ENCODE measurements at regions not wholly inside any gene's neighbourhood (a gene's known extent, or its start where the extent isn't known, plus 50 kb on each side); places are given as distances from the start of the nearest gene placed in this dataset.
"Not testable (repeated sequence)": the region's sequence is repeated elsewhere in the genome, so short reads cannot be mapped to it uniquely, and the experiment has no call there.

DNA sequence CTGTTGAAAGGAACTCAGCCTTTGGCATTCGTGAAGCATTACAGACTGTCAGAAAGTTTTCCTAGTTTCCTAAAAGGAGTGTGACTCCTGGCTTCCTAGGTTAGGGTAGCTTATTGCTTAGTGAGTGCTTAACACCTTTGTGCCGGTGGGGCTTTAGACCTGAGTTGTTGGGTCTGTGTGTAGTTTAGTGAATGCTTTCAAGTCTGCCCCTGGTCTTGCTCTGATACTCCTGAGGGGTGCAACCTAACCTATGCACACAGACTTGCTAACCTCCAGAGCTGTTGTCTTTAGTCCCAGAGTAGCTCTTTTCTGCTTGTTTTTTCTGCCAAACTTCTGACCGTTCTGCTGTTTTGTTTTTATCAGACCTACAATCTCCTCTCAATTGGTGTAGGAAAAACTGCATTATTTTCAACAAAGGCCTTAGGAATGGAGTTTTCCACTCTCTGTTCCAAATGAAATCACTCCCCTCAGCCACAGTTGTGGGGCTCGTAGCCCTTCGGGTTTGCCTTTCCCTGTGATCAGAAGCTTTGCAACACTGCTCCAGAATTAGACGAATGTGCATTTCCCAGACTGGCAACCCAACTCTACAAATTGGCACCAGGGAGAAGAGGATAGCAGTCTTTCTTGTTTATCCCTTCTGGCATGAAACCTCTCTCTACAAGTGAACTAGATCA, 1399.1 kb upstream of the PCDH7 start:
- Histone ChIP-seq H3K9ac (ENCODE audit: low read depth in 1 of 2, low read length in 2 of 2) (no peak overlapping the region), H3K27me3 (ENCODE audit: control insufficient read depth in 2 of 2, insufficient read depth in 2 of 2, low read length in 2 of 2) (no peaks in the 10 kb centered on the region), H3K36me3 (ENCODE audit: control insufficient read depth in 2 of 2, insufficient read depth in 2 of 2, low read length in 2 of 2) (no peaks in the 10 kb centered on the region), H3K9me3 (ENCODE audit: control insufficient read depth in 2 of 2, low read length in 2 of 2) (no peaks in the 10 kb centered on the region), H3K4me1 (ENCODE audit: control insufficient read depth in 2 of 2, insufficient read depth in 2 of 2, low read length in 2 of 2) (no peaks in the 10 kb centered on the region), H3K4me3 (ENCODE audit: low read length in 2 of 2) (no peak overlapping the region), H3K27ac (ENCODE audit: low read depth in 2 of 2, low read length in 2 of 2) (no peak overlapping the region)

DNA sequence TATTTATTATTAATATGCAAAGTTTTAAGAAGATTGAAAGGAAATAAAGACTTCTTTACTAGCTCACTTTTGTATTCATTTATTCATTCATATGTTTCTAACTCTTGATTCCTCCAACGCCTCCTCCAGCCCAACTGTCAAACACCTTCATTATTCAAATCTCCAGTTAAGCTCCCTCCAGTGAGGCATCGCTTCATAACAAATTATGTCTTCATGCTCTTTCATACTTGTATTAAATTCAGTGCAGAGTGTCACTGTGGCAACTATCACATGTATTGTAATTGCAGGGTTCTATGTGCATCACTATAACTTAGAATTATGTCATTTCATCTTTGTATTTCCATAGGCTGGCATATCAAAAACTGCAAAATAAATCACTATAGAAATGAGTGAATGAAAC, 1394.2 kb upstream of the PCDH7 start:
- Histone ChIP-seq H3K4me3 (ENCODE audit: low read length in 2 of 2) (no peak overlapping the region), H3K27me3 (ENCODE audit: control insufficient read depth in 2 of 2, insufficient read depth in 2 of 2, low read length in 2 of 2) (no peaks in the 10 kb centered on the region), H3K36me3 (ENCODE audit: control insufficient read depth in 2 of 2, insufficient read depth in 2 of 2, low read length in 2 of 2) (no peaks in the 10 kb centered on the region), H3K4me1 (ENCODE audit: control insufficient read depth in 2 of 2, insufficient read depth in 2 of 2, low read length in 2 of 2) (no peaks in the 10 kb centered on the region), H3K9ac (ENCODE audit: low read depth in 1 of 2, low read length in 2 of 2) (no peak overlapping the region), H3K27ac (ENCODE audit: low read depth in 2 of 2, low read length in 2 of 2) (no peak overlapping the region), H3K9me3 (ENCODE audit: control insufficient read depth in 2 of 2, low read length in 2 of 2) (peaks cover 0 to 2% of the 10 kb centered on the region in 2 donors)

DNA sequence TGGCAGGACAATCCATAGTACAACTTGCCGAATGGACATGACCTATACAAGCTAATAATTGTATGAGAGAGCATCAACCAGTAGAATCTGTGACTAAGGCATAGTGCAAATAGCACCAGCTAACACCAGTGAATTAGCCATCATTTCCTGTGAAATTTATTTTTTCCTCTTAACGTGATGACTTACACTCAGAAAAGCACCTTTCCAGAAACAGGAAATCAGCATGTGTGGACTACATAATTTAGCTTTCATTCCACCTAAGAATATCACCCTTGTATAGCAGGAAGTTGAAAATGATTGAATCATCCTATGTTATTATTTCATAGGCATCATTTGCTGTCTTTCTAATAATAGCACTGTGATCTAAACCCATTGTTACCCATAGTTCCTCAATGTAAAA, 1393.4 kb upstream of the PCDH7 start:
- no peaks in the 10 kb centered on the region for H3K36me3 ChIP-seq (ENCODE audit: control insufficient read depth in 2 of 2, insufficient read depth in 2 of 2, low read length in 2 of 2)
- peaks cover 0 to 2% of the 10 kb centered on the region in 2 donors for H3K9me3 ChIP-seq (ENCODE audit: control insufficient read depth in 2 of 2, low read length in 2 of 2)
- no peak overlapping the region for H3K9ac ChIP-seq (ENCODE audit: low read depth in 1 of 2, low read length in 2 of 2)
- H3K27me3 ChIP-seq (ENCODE audit: control insufficient read depth in 2 of 2, insufficient read depth in 2 of 2, low read length in 2 of 2): no peaks in the 10 kb centered on the region
- H3K27ac ChIP-seq (ENCODE audit: low read depth in 2 of 2, low read length in 2 of 2): no peak overlapping the region
- no peaks in the 10 kb centered on the region for H3K4me1 ChIP-seq (ENCODE audit: control insufficient read depth in 2 of 2, insufficient read depth in 2 of 2, low read length in 2 of 2)
- H3K4me3 ChIP-seq (ENCODE audit: low read length in 2 of 2): no peak overlapping the region

DNA sequence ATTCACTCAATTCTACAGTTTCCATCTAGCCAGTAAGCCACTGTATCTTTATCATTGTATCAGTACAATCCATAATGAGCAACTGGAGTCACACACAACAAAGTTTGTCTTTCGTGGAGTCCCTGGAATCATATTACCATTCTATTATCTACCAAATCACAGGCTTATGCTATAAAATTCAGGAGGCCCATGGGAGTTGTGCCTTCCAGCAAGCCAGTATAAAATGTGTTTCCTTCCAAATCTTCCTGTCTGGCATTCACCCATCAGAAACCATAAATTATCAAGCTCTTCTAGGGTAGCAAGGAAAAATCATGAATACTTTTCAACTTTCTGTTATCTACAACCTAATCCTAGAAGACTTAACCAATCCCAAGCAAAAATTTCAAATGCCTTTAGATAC, 1383.3 kb upstream of the PCDH7 start:
- no peaks in the 10 kb centered on the region for H3K27me3 ChIP-seq (ENCODE audit: control insufficient read depth in 2 of 2, insufficient read depth in 2 of 2, low read length in 2 of 2)

DNA sequence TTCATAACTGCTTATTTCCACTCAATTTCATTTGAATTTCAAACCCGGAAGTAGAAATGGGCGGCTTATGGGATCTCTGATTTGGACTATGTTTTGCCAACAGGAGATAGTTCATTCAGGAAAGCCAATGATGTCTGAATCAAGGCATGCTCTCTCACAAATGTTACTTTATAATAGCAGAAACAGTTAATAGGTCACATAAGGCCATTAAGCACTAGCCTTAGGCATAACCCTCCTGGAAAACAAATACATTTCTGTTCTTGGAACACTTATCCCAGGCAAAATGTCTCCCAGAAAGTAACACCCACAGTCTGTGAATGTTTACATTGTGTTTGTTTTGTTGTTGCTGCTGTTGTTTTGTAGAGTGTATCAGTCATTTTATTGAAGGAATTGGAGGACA, 1347.2 kb upstream of the PCDH7 start:
- H3K9ac ChIP-seq (ENCODE audit: low read depth in 1 of 2, low read length in 2 of 2): no peak overlapping the region
- H3K9me3 ChIP-seq (ENCODE audit: control insufficient read depth in 2 of 2, low read length in 2 of 2): no peaks in the 10 kb centered on the region
- no peak overlapping the region for H3K4me3 ChIP-seq (ENCODE audit: low read length in 2 of 2)
- H3K27me3 ChIP-seq (ENCODE audit: control insufficient read depth in 2 of 2, insufficient read depth in 2 of 2, low read length in 2 of 2): no peaks in the 10 kb centered on the region
- H3K36me3 ChIP-seq (ENCODE audit: control insufficient read depth in 2 of 2, insufficient read depth in 2 of 2, low read length in 2 of 2): no peaks in the 10 kb centered on the region
- H3K27ac ChIP-seq (ENCODE audit: low read depth in 2 of 2, low read length in 2 of 2): no peak overlapping the region
- H3K4me1 ChIP-seq (ENCODE audit: control insufficient read depth in 2 of 2, insufficient read depth in 2 of 2, low read length in 2 of 2): no peaks in the 10 kb centered on the region

More for the DNA sequence above, 1383.3 kb upstream of the PCDH7 start:
- Histone ChIP-seq H3K27ac (ENCODE audit: low read depth in 2 of 2, low read length in 2 of 2) (no peak overlapping the region), H3K36me3 (ENCODE audit: control insufficient read depth in 2 of 2, insufficient read depth in 2 of 2, low read length in 2 of 2) (no peaks in the 10 kb centered on the region), H3K9ac (ENCODE audit: low read depth in 1 of 2, low read length in 2 of 2) (no peak overlapping the region), H3K4me1 (ENCODE audit: control insufficient read depth in 2 of 2, insufficient read depth in 2 of 2, low read length in 2 of 2) (no peaks in the 10 kb centered on the region), H3K4me3 (ENCODE audit: low read length in 2 of 2) (no peak overlapping the region), H3K9me3 (ENCODE audit: control insufficient read depth in 2 of 2, low read length in 2 of 2) (peaks cover 0 to 9% of the 10 kb centered on the region in 2 donors)

DNA sequence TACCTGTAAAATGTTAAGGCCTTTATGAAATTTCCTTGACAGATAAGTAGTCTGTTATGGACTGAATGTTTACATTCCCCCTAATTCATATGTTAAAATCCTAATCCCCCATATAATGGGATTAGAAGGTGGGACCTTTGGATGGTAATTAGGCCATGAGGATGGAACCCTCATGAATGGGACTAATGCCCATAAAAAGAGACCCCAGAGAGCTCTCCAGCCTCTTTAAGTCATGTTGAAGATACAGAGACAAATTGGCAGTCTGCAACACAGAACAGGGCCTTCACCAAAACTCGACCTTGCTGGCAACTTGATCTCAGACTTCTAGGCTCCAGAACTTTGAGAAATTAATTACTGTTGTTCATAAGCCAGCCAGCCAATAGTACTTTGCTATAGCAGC, 1344.5 kb upstream of the PCDH7 start:
- Histone ChIP-seq H3K27me3 (ENCODE audit: control insufficient read depth in 2 of 2, insufficient read depth in 2 of 2, low read length in 2 of 2) (no peaks in the 10 kb centered on the region), H3K36me3 (ENCODE audit: control insufficient read depth in 2 of 2, insufficient read depth in 2 of 2, low read length in 2 of 2) (no peaks in the 10 kb centered on the region), H3K9ac (ENCODE audit: low read depth in 1 of 2, low read length in 2 of 2) (no peak overlapping the region)

DNA sequence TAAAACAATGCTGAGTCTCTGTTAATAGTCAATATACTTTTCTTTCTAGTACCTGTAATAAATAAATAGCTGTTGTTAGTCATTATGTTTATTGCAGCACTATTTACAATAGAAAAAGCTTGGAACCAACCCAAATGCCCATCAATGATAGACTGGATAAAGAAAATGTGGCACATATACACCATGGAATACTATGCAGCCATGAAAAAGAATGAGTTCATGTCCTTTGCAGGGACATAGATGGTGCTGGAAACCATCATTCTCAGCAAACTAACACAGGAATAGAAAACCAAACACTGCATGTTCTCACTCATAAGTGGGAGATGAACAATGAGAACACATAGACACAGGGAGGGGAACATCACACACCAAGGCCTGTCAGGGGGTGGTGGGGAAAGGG, 1341.9 kb upstream of the PCDH7 start:
- not testable (repeated sequence) for H3K4me3 ChIP-seq (ENCODE audit: low read length in 2 of 2); H3K4me1 ChIP-seq (ENCODE audit: control insufficient read depth in 2 of 2, insufficient read depth in 2 of 2, low read length in 2 of 2); H3K27ac ChIP-seq (ENCODE audit: low read depth in 2 of 2, low read length in 2 of 2); H3K9ac ChIP-seq (ENCODE audit: low read depth in 1 of 2, low read length in 2 of 2); H3K27me3 ChIP-seq (ENCODE audit: control insufficient read depth in 2 of 2, insufficient read depth in 2 of 2, low read length in 2 of 2); H3K36me3 ChIP-seq (ENCODE audit: control insufficient read depth in 2 of 2, insufficient read depth in 2 of 2, low read length in 2 of 2); H3K9me3 ChIP-seq (ENCODE audit: control insufficient read depth in 2 of 2, low read length in 2 of 2)

More for the DNA sequence above, 1344.5 kb upstream of the PCDH7 start:
- no peaks in the 10 kb centered on the region for H3K4me1 ChIP-seq (ENCODE audit: control insufficient read depth in 2 of 2, insufficient read depth in 2 of 2, low read length in 2 of 2)
- H3K27ac ChIP-seq (ENCODE audit: low read depth in 2 of 2, low read length in 2 of 2): no peak overlapping the region
- no peak overlapping the region for H3K4me3 ChIP-seq (ENCODE audit: low read length in 2 of 2)
- H3K9me3 ChIP-seq (ENCODE audit: control insufficient read depth in 2 of 2, low read length in 2 of 2): no peaks in the 10 kb centered on the region

DNA sequence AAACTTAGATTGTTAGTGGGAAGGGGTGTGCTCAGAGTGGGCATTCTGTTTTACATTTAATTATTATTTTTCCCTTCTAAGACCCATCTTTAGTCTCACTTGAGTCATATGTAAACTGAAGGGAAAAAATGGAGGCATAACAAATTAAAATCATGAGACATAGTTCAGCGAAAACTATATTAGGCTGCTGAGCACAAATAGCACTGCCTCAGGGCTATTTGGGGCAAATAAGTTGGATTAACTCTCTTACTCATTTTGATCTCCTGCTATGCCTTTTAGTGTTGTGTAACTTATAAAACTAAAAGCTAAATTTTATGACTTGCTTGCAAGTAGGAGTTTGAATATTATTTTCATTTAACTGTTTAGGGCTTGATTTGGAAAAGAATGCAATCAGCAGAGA, 1329.2 kb upstream of the PCDH7 start:
- no peak overlapping the region for H3K4me3 ChIP-seq (ENCODE audit: low read length in 2 of 2)
- H3K4me1 ChIP-seq (ENCODE audit: control insufficient read depth in 2 of 2, insufficient read depth in 2 of 2, low read length in 2 of 2): no peaks in the 10 kb centered on the region
- no peaks in the 10 kb centered on the region for H3K36me3 ChIP-seq (ENCODE audit: control insufficient read depth in 2 of 2, insufficient read depth in 2 of 2, low read length in 2 of 2)
- no peak overlapping the region for H3K27ac ChIP-seq (ENCODE audit: low read depth in 2 of 2, low read length in 2 of 2)
- H3K9ac ChIP-seq (ENCODE audit: low read depth in 1 of 2, low read length in 2 of 2): no peak overlapping the region
- H3K27me3 ChIP-seq (ENCODE audit: control insufficient read depth in 2 of 2, insufficient read depth in 2 of 2, low read length in 2 of 2): no peaks in the 10 kb centered on the region
- peaks cover 0 to 2% of the 10 kb centered on the region in 2 donors for H3K9me3 ChIP-seq (ENCODE audit: control insufficient read depth in 2 of 2, low read length in 2 of 2)

DNA sequence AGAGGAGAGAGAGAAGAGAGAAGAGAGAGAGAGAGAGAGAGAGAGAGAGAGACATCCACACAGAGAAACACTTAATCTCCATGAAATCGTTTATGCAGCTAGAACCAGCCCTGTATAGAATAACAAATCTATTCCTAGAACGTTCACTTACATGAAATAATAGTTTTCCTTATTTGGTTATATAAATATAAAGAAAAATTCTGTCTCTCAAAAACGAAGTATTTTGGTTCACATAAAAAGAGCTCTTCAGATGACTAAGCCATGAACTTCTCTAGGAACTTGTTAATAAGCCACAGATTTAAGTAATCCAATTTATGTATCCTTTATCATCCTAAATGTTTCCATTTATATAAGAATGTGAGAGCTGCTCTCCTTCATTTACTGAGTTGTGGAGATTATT, 1315.1 kb upstream of the PCDH7 start:
- Histone ChIP-seq H3K36me3 (ENCODE audit: control insufficient read depth in 2 of 2, insufficient read depth in 2 of 2, low read length in 2 of 2) (no peaks in the 10 kb centered on the region), H3K4me3 (ENCODE audit: low read length in 2 of 2) (no peak overlapping the region), H3K27ac (ENCODE audit: low read depth in 2 of 2, low read length in 2 of 2) (no peak overlapping the region), H3K9ac (ENCODE audit: low read depth in 1 of 2, low read length in 2 of 2) (no peak overlapping the region), H3K4me1 (ENCODE audit: control insufficient read depth in 2 of 2, insufficient read depth in 2 of 2, low read length in 2 of 2) (no peaks in the 10 kb centered on the region), H3K27me3 (ENCODE audit: control insufficient read depth in 2 of 2, insufficient read depth in 2 of 2, low read length in 2 of 2) (no peaks in the 10 kb centered on the region), H3K9me3 (ENCODE audit: control insufficient read depth in 2 of 2, low read length in 2 of 2) (peaks cover 0 to 3% of the 10 kb centered on the region in 2 donors)

DNA sequence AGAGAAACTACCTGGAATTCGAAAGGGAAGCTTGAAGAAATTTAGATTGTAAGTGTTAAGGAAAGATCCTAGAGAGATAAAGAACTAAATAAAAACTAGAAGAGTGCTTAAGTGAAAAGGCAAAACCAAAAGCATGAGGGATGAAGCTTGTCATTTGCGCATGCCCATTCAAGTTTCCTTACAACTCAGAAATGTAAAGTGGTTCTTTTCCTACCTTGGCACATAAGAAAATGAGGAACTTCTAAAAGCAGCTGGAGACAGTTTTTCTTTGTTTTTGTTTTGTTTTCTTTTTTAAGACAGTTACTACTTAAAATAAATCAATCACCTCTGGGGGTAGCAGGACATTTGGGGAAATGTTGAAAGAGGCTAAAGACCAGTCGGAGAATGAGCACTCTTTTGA, 1304.4 kb upstream of the PCDH7 start:
- Histone ChIP-seq H3K27ac (ENCODE audit: low read depth in 2 of 2, low read length in 2 of 2) (no peak overlapping the region), H3K9ac (ENCODE audit: low read depth in 1 of 2, low read length in 2 of 2) (no peak overlapping the region), H3K4me3 (ENCODE audit: low read length in 2 of 2) (no peak overlapping the region), H3K9me3 (ENCODE audit: control insufficient read depth in 2 of 2, low read length in 2 of 2) (no peaks in the 10 kb centered on the region), H3K27me3 (ENCODE audit: control insufficient read depth in 2 of 2, insufficient read depth in 2 of 2, low read length in 2 of 2) (no peaks in the 10 kb centered on the region), H3K4me1 (ENCODE audit: control insufficient read depth in 2 of 2, insufficient read depth in 2 of 2, low read length in 2 of 2) (no peaks in the 10 kb centered on the region), H3K36me3 (ENCODE audit: control insufficient read depth in 2 of 2, insufficient read depth in 2 of 2, low read length in 2 of 2) (no peaks in the 10 kb centered on the region)

All from mucosa of rectum (tissue), 2 donors.